Chondrocyte (in vitro differentiated cells): ENCODE measurements at regions not wholly inside any gene's neighbourhood (a gene's known extent, or its start where the extent isn't known, plus 50 kb on each side); places are given as distances from the start of the nearest gene placed in this dataset.

Experiments used
- DNase-seq: peaks from one replicate; pipeline ENCODE4 v3.0.0; 2021; ENCODE audit warnings: mixed read lengths, low spot score
- H3K27ac Mint-ChIP-seq: one replicate; pipeline ENCODE4 v1.8.0; 2021; ENCODE audit warnings: mild to moderate bottlenecking, moderate library complexity, mixed read lengths; ENCODE audit not compliant: unreplicated experiment
- H3K27me3 Mint-ChIP-seq: 2 replicates; pipeline ENCODE4 v1.8.0; 2021; ENCODE audit warnings: low read depth, mixed read lengths
- H3K36me3 Mint-ChIP-seq: 2 replicates; pipeline ENCODE4 v1.8.0; 2021; ENCODE audit warnings: low read depth, mixed read lengths
- H3K4me1 Mint-ChIP-seq: 2 replicates; pipeline ENCODE4 v1.8.0; 2021; ENCODE audit warnings: low read depth, mild to moderate bottlenecking, mixed read lengths
- H3K4me3 Mint-ChIP-seq: one replicate; pipeline ENCODE4 v1.8.0; 2021; ENCODE audit warnings: mild to moderate bottlenecking, moderate library complexity, mixed read lengths; ENCODE audit not compliant: unreplicated experiment
- H3K9me3 Mint-ChIP-seq: 2 replicates; pipeline ENCODE4 v1.8.0; 2021; ENCODE audit warnings: low read depth, mixed read lengths
- CTCF ChIP-seq: fragments of 200-600 bp; sonication (generic); IDR thresholded peaks from 2 replicates; pipeline ENCODE4 v1.5.0; 2021; ENCODE audit warnings: antibody characterized with exemption, mild to moderate bottlenecking, moderate library complexity

- no peak for TF ChIP-seq CTCF
- no peak overlapping the region for H3K4me3 Mint-ChIP-seq
These were observed 157.1 kb downstream of the TRIML1 start for GRCh38 chr4:188296331-188296730.

GRCh38 chr4:188297873-188298272 lies 158.6 kb downstream of the TRIML1 start:
- Mint-ChIP-seq H3K4me1 (peaks cover 20% of the 10 kb centered on the region), H3K27ac (peak overlapping the region; percentile 49), H3K4me3 (no peak overlapping the region), H3K36me3 (no peaks in the 10 kb centered on the region), H3K27me3 (no peaks in the 10 kb centered on the region), H3K9me3 (peaks cover 10% of the 10 kb centered on the region)
- DNase-seq: no peak
- no peak for TF ChIP-seq CTCF

More at GRCh38 chr4:188296331-188296730, 157.1 kb downstream of the TRIML1 start:
- H3K4me1 Mint-ChIP-seq: peaks cover 20% of the 10 kb centered on the region
- H3K27me3 Mint-ChIP-seq: no peaks in the 10 kb centered on the region
- DNase-seq: no peak
- H3K27ac Mint-ChIP-seq: no peak overlapping the region
- H3K9me3 Mint-ChIP-seq: peaks cover 8% of the 10 kb centered on the region
- no peaks in the 10 kb centered on the region for H3K36me3 Mint-ChIP-seq

GRCh38 chr4:188299161-188299560 lies 159.9 kb downstream of the TRIML1 start:
- peaks cover 20% of the 10 kb centered on the region for H3K4me1 Mint-ChIP-seq
- no peak overlapping the region for H3K27ac Mint-ChIP-seq
- no peak for TF ChIP-seq CTCF
- DNase-seq: no peak
- peaks cover 10% of the 10 kb centered on the region for H3K9me3 Mint-ChIP-seq
- H3K27me3 Mint-ChIP-seq: no peaks in the 10 kb centered on the region
- H3K4me3 Mint-ChIP-seq: no peak overlapping the region
- no peaks in the 10 kb centered on the region for H3K36me3 Mint-ChIP-seq

- H3K9me3 Mint-ChIP-seq: peaks cover 10% of the 10 kb centered on the region
- no peak overlapping the region for H3K4me3 Mint-ChIP-seq
- H3K4me1 Mint-ChIP-seq: peaks cover 19% of the 10 kb centered on the region
- no peaks in the 10 kb centered on the region for H3K27me3 Mint-ChIP-seq
- H3K27ac Mint-ChIP-seq: no peak overlapping the region
- no peak for DNase-seq
- no peak for TF ChIP-seq CTCF
- H3K36me3 Mint-ChIP-seq: no peaks in the 10 kb centered on the region
These were observed 161.1 kb downstream of the TRIML1 start for GRCh38 chr4:188300385-188300784.

- H3K27ac Mint-ChIP-seq: no peak overlapping the region
- H3K9me3 Mint-ChIP-seq: peaks cover 8% of the 10 kb centered on the region
- no peaks in the 10 kb centered on the region for H3K36me3 Mint-ChIP-seq
- DNase-seq: no peak
- no peaks in the 10 kb centered on the region for H3K27me3 Mint-ChIP-seq
- H3K4me1 Mint-ChIP-seq: no peaks in the 10 kb centered on the region
- TF ChIP-seq CTCF: no peak
- H3K4me3 Mint-ChIP-seq: no peak overlapping the region
These were observed 166.4 kb downstream of the TRIML1 start for GRCh38 chr4:188305690-188306089.
